H1 (cell line): ENCODE measurements at regions not wholly inside any gene's neighbourhood (a gene's known extent, or its start where the extent isn't known, plus 50 kb on each side); places are given as distances from the start of the nearest gene placed in this dataset.

ENCODE experiments used
- CTCF ChIA-PET: fragments of 300-600 bp; sonication (Branson Sonifier 250); formaldehyde crosslinking; loops from one replicate; lab custom pipeline; 2021; ENCODE audit not compliant: partially characterized antibody; lab: Charles Lee
- POLR2A ChIA-PET: fragments of 300-600 bp; sonication (Branson Sonifier 250); formaldehyde crosslinking; loops from one replicate; lab custom pipeline; 2021; ENCODE audit warnings: inconsistent platforms; ENCODE audit not compliant: partially characterized antibody; lab: Charles Lee
- DNase-seq, 2 experiments: peaks; one replicate each; pipeline versions ENCODE4 v3.0.0 to v3.0.0-alpha.2; 2010 to 2022; ENCODE audit warnings: low spot score in 2 of 2, low read depth in 1 of 2, mixed read lengths in 1 of 2
- FAIRE-seq: peaks from 2 replicates; lab custom pipeline; 2011; peaks lifted over from hg19 to GRCh38; lab: Jason Lieb, UNC
- H2AFZ ChIP-seq: 2 replicates; pipeline ENCODE4 v1.8.1; 2012; ENCODE audit warnings: low read length, inconsistent platforms
- H2AK5ac ChIP-seq: 2 replicates; pipeline ENCODE4 v1.6.1; 2013; ENCODE audit warnings: low read depth, low read length
- H2BK120ac ChIP-seq: replicated peaks from 2 replicates; pipeline ENCODE3; 2013; ENCODE audit warnings: low read depth, low read length, inconsistent platforms
- H2BK12ac ChIP-seq: 2 replicates; pipeline ENCODE4 v1.6.1; 2013; ENCODE audit warnings: low read depth, low read length
- H2BK15ac ChIP-seq: 2 replicates; pipeline ENCODE4 v1.6.1; 2013; ENCODE audit warnings: low read length
- H2BK20ac ChIP-seq: 2 replicates; pipeline ENCODE4 v1.6.1; 2013; ENCODE audit warnings: low read length
- H2BK5ac ChIP-seq: 2 replicates; pipeline ENCODE4 v1.6.1; 2013; ENCODE audit warnings: low read depth, low read length
- H3K14ac ChIP-seq: 2 replicates; pipeline ENCODE4 v1.6.1; 2013; ENCODE audit warnings: inconsistent platforms; ENCODE audit not compliant: insufficient read length
- H3K18ac ChIP-seq: 2 replicates; pipeline ENCODE4 v1.6.1; 2013; ENCODE audit warnings: low read length; ENCODE audit errors: extremely low read depth
- H3K23ac ChIP-seq: 2 replicates; pipeline ENCODE4 v1.6.1; 2013; ENCODE audit warnings: inconsistent platforms; ENCODE audit not compliant: insufficient read length
- H3K23me2 ChIP-seq: 2 replicates; pipeline ENCODE4 v1.6.1; 2013; ENCODE audit warnings: low read depth, low read length
- H3K27ac ChIP-seq: 2 replicates; pipeline ENCODE4 v1.6.1; 2011; ENCODE audit warnings: low read depth, low read length, inconsistent platforms
- H3K27me3 ChIP-seq, 4 experiments: replicated peaks in 1 of 4; 1 replicate in 1 of 4; 2 replicates in 3 of 4; pipeline versions ENCODE4 v1.6.1 to v1.8.1; 2011 to 2013; ENCODE audit warnings: low read length in 3 of 4, mild to moderate bottlenecking in 3 of 4, inconsistent platforms in 2 of 4, mixed read lengths in 2 of 4, moderate library complexity in 1 of 4; ENCODE audit not compliant: control insufficient read depth in 3 of 4, insufficient read depth in 3 of 4; ENCODE audit errors: extremely low read depth in 1 of 4
- H3K36me3 ChIP-seq, 4 experiments: 2 replicates each; pipeline versions ENCODE4 v1.6.1 to v1.8.1; 2011 to 2013; ENCODE audit warnings: mild to moderate bottlenecking in 4 of 4, low read length in 3 of 4, moderate library complexity in 2 of 4, control low read depth in 1 of 4, inconsistent platforms in 1 of 4; ENCODE audit not compliant: insufficient read depth in 4 of 4, control insufficient read depth in 2 of 4
- H3K4ac ChIP-seq: replicated peaks from 2 replicates; pipeline ENCODE3; 2013; ENCODE audit warnings: low read length, low read depth, mixed read lengths, inconsistent platforms; ENCODE audit not compliant: insufficient read length
- H3K4me1 ChIP-seq, 4 experiments: replicated peaks in 1 of 4; 1 replicate in 1 of 4; 2 replicates in 3 of 4; pipeline versions ENCODE4 v1.6.1 to v1.8.1; 2011 to 2013; ENCODE audit warnings: low read length in 3 of 4, inconsistent platforms in 2 of 4, mixed read lengths in 1 of 4; ENCODE audit not compliant: insufficient read depth in 4 of 4, control insufficient read depth in 3 of 4
- H3K4me2 ChIP-seq, 2 experiments: 2 replicates each; pipeline versions ENCODE4 v1.6.1 to v1.8.1; 2011 to 2013; ENCODE audit warnings: low read depth in 2 of 2, low read length in 2 of 2, control low read depth in 1 of 2, inconsistent platforms in 1 of 2, mild to moderate bottlenecking in 1 of 2; ENCODE audit not compliant: insufficient read depth in 1 of 2
- H3K4me3 ChIP-seq, 4 experiments: fragments of 200-600, 300-600 bp in 1 of 4; sonication (generic), shearing (Covaris generic), sonication (Bioruptor Twin) in 1 of 4; 2 replicates each; pipeline versions ENCODE4 v1.5.1 to v1.8.1; 2011 to 2016; ENCODE audit warnings: low read length in 4 of 4, low read depth in 3 of 4, control low read depth in 2 of 4, inconsistent platforms in 2 of 4, mild to moderate bottlenecking in 2 of 4, mixed read lengths in 1 of 4, moderate library complexity in 1 of 4; ENCODE audit not compliant: insufficient read depth in 2 of 4; ENCODE audit errors: extremely low read depth in 1 of 4
- H3K56ac ChIP-seq: replicated peaks from 2 replicates; pipeline ENCODE3; 2013; ENCODE audit warnings: low read depth, mild to moderate bottlenecking, mixed read lengths, low read length, inconsistent platforms; ENCODE audit not compliant: insufficient read length
- H3K79me1 ChIP-seq: 2 replicates; pipeline ENCODE4 v1.6.1; 2013; ENCODE audit warnings: low read depth, low read length, control low read depth
- H3K79me2 ChIP-seq, 2 experiments: 2 replicates each; pipeline versions ENCODE4 v1.6.1 to v1.8.1; 2012 to 2013; ENCODE audit warnings: low read length in 2 of 2, mild to moderate bottlenecking in 2 of 2, inconsistent platforms in 1 of 2; ENCODE audit not compliant: insufficient read depth in 2 of 2, control insufficient read depth in 1 of 2
- H3K9ac ChIP-seq, 4 experiments: replicated peaks in 1 of 4; 1 replicate in 1 of 4; 2 replicates in 3 of 4; pipeline versions ENCODE4 v1.6.1 to v1.8.1; 2011 to 2013; ENCODE audit warnings: low read depth in 3 of 4, low read length in 3 of 4, control low read depth in 2 of 4, mild to moderate bottlenecking in 2 of 4, moderate library complexity in 2 of 4, inconsistent platforms in 1 of 4; ENCODE audit errors: extremely low read depth in 1 of 4
- H3K9me3 ChIP-seq, 2 experiments: 2 replicates each; pipeline versions ENCODE4 v1.6.1 to v1.8.1; 2012 to 2013; ENCODE audit warnings: mild to moderate bottlenecking in 2 of 2, moderate library complexity in 2 of 2, control low read depth in 1 of 2, inconsistent platforms in 1 of 2, low read depth in 1 of 2, low read length in 1 of 2, mixed read lengths in 1 of 2; ENCODE audit not compliant: insufficient read depth in 2 of 2
- H4K20me1 ChIP-seq, 2 experiments: replicated peaks in 1 of 2; 2 replicates each; pipeline versions ENCODE3 to v1.8.1; 2011 to 2013; ENCODE audit warnings: inconsistent platforms in 2 of 2, low read length in 2 of 2, mild to moderate bottlenecking in 1 of 2; ENCODE audit not compliant: insufficient read depth in 2 of 2, control insufficient read depth in 1 of 2
- H4K5ac ChIP-seq: 2 replicates; pipeline ENCODE4 v1.6.1; 2013; ENCODE audit warnings: low read length, low read depth, mixed read lengths, inconsistent platforms; ENCODE audit not compliant: insufficient read length
- H4K8ac ChIP-seq: 2 replicates; pipeline ENCODE4 v1.8.0; 2013; ENCODE audit warnings: mild to moderate bottlenecking, moderate library complexity, low read length, inconsistent platforms; ENCODE audit not compliant: insufficient read depth; ENCODE audit errors: extremely low read depth
- H4K91ac ChIP-seq: replicated peaks from 2 replicates; pipeline ENCODE3; 2013; ENCODE audit warnings: low read length, mixed read lengths, inconsistent platforms; ENCODE audit not compliant: insufficient read length
- CBX5 ChIP-seq: fragments of 300-800, 300-1000 bp; sonication (generic); IDR thresholded peaks from 2 replicates; pipeline ENCODE4 v1.7.1; 2016; ENCODE audit warnings: antibody characterized with exemption, low read length, low read depth
- CBX8 ChIP-seq: fragments of 300-800, 300-1000 bp; sonication (generic); IDR thresholded peaks from 2 replicates; pipeline ENCODE4 v1.7.1; 2016; ENCODE audit warnings: low read depth, low read length, borderline replicate concordance
- GTF2F1 ChIP-seq: IDR thresholded peaks from 2 replicates; pipeline ENCODE4 v1.6.1; 2012; ENCODE audit warnings: low read depth, low read length, improper control_type of control experiment, borderline replicate concordance
- KDM4A ChIP-seq: IDR thresholded peaks from one replicate; pipeline ENCODE4 v1.7.1; 2012; ENCODE audit warnings: low read depth, mild to moderate bottlenecking, moderate library complexity, low read length, inconsistent platforms; ENCODE audit not compliant: severe bottlenecking
- MAX ChIP-seq: IDR thresholded peaks from 2 replicates; pipeline ENCODE4 v1.6.1; 2012; ENCODE audit warnings: inconsistent platforms
- NANOG ChIP-seq: IDR thresholded peaks from 2 replicates; pipeline ENCODE4 v1.6.1; 2011; ENCODE audit warnings: low read length, low read depth, mild to moderate bottlenecking, inconsistent platforms; ENCODE audit not compliant: insufficient read depth, poor library complexity, severe bottlenecking
- POLR2A ChIP-seq, 2 experiments: IDR thresholded peaks; 1 replicate in 1 of 2; 2 replicates in 1 of 2; pipeline ENCODE4 v1.6.1; 2011; ENCODE audit warnings: low read depth in 2 of 2, low read length in 2 of 2, mild to moderate bottlenecking in 2 of 2; ENCODE audit errors: control extremely low read depth in 1 of 2
- POU5F1 ChIP-seq: IDR thresholded peaks from 2 replicates; pipeline ENCODE4 v1.6.1; 2011; ENCODE audit warnings: low read depth, mild to moderate bottlenecking, low read length, moderate library complexity
- RBBP5 ChIP-seq: IDR thresholded peaks from 2 replicates; pipeline ENCODE4 v1.7.1; 2012; ENCODE audit warnings: low read depth, mild to moderate bottlenecking, inconsistent platforms, low read length, moderate library complexity, borderline replicate concordance
- RNF2 ChIP-seq: fragments of 200-900, 300-1000 bp; sonication (generic); IDR thresholded peaks from 2 replicates; pipeline ENCODE4 v1.7.1; 2016; ENCODE audit warnings: borderline replicate concordance, low read depth, mild to moderate bottlenecking, antibody characterized with exemption, low read length; ENCODE audit not compliant: poor library complexity, severe bottlenecking; ENCODE audit errors: missing control alignments
- SIRT6 ChIP-seq: IDR thresholded peaks from one replicate; pipeline ENCODE4 v1.7.1; 2012; ENCODE audit warnings: low read length, inconsistent platforms
- SIX5 ChIP-seq: IDR thresholded peaks from 2 replicates; pipeline ENCODE4 v1.6.1; 2011; ENCODE audit warnings: mild to moderate bottlenecking, low read depth, low read length
- TAF1 ChIP-seq: IDR thresholded peaks from 2 replicates; pipeline ENCODE4 v1.6.1; 2011; ENCODE audit warnings: mild to moderate bottlenecking, low read depth, low read length
- USF2 ChIP-seq: IDR thresholded peaks from 2 replicates; pipeline ENCODE4 v1.6.1; 2011; ENCODE audit warnings: low read length, improper control_type of control experiment

- Histone ChIP-seq H3K9me3 (peaks cover 0 to 6% of the 10 kb centered on the region in 2 experiments; a peak in 1 of 4 replicates), H2BK120ac (no peak overlapping the region), H4K20me1 (no peaks in the 10 kb centered on the region), H3K18ac (no peak overlapping the region), H3K23me2 (no peaks in the 10 kb centered on the region; the same call in 1 of the 2 replicates), H3K4me1 (peaks cover 0 to 2% (median under 1%) of the 10 kb centered on the region in 4 experiments; a peak in 1 of 7 replicates), H3K23ac (no peak overlapping the region), H3K36me3 (no peaks in the 10 kb centered on the region), H3K27me3 (no peaks in the 10 kb centered on the region), H2BK20ac (no peak overlapping the region), H3K9ac (no peak overlapping the region), H3K27ac (no peak overlapping the region), H4K8ac (no peak overlapping the region), H4K91ac (no peak overlapping the region), H3K79me1 (no peaks in the 10 kb centered on the region), H2BK15ac (no peak overlapping the region), H3K4me2 (no peak overlapping the region), H3K14ac (no peak overlapping the region), H2AK5ac (no peak overlapping the region), H3K4me3 (no peak overlapping the region), H2BK12ac (no peak overlapping the region), H3K4ac (no peak overlapping the region), H3K79me2 (no peaks in the 10 kb centered on the region; a peak in 1 of 4 replicates), H4K5ac (no peak overlapping the region), H2AFZ (no peak overlapping the region), H3K56ac (no peak overlapping the region), H2BK5ac (no peak overlapping the region)
- FAIRE-seq = no peak
- TF ChIP-seq SIRT6 (no peak), POLR2A (IDR thresholded peaks at IDR 0.05; ENCODE audit: control extremely low read depth in 1 of 2, low read depth in 2 of 2, low read length in 2 of 2) (no peak), CBX5 (no peak), GTF2F1 (no peak), USF2 (no peak), POU5F1 (no peak), KDM4A (no peak), RBBP5 (no peak), MAX (no peak), TAF1 (no peak), RNF2 (no peak), CBX8 (no peak), SIX5 (no peak), NANOG (no peak)
- CTCF ChIA-PET = no interaction called here
- no peak for DNase-seq
- POLR2A ChIA-PET = no interaction called here
Observed at GRCh38 chr12:92412856-92413255, 267.2 kb upstream of the BTG1 start.
